Epidermal melanocyte (primary cell): ENCODE measurements at regions not wholly inside any gene's neighbourhood (a gene's known extent, or its start where the extent isn't known, plus 50 kb on each side); places are given as distances from the start of the nearest gene placed in this dataset.

Experiments
- DNase-seq: peaks from one replicate; pipeline ENCODE4 v3.0.0; 2011; ENCODE audit warnings: low spot score; ENCODE audit not compliant: insufficient read length

- no peak for DNase-seq
Measured at GRCh38 chr3:56868706-56869105, 67.0 kb upstream of the ARHGEF3 start.

- no peak for DNase-seq
Measured at GRCh38 chr3:56867671-56868070, 65.9 kb upstream of the ARHGEF3 start.

GRCh38 chr3:56864918-56865524, 63.3 kb upstream of the ARHGEF3 start:
- no peak for DNase-seq

- no peak for DNase-seq
Measured at GRCh38 chr3:56864090-56864489, 62.3 kb upstream of the ARHGEF3 start.

GRCh38 chr3:56862352-56863062, 60.8 kb upstream of the ARHGEF3 start:
- DNase-seq = no peak

GRCh38 chr3:56861511-56861910, 59.8 kb upstream of the ARHGEF3 start:
- no peak for DNase-seq

- no peak for DNase-seq
Measured at GRCh38 chr3:56860939-56861338, 59.2 kb upstream of the ARHGEF3 start.

GRCh38 chr3:56860351-56860750, 58.6 kb upstream of the ARHGEF3 start:
- no peak for DNase-seq

GRCh38 chr3:56858331-56858730, 56.6 kb upstream of the ARHGEF3 start:
- DNase-seq = no peak

- DNase-seq = no peak
Measured at GRCh38 chr3:56857178-56857577, 55.4 kb upstream of the ARHGEF3 start.

GRCh38 chr3:56856752-56857151, 55.0 kb upstream of the ARHGEF3 start:
- DNase-seq = no peak

- no peak for DNase-seq
Measured at GRCh38 chr3:56855856-56856512, 54.2 kb upstream of the ARHGEF3 start.

- no peak for DNase-seq
Measured at GRCh38 chr3:56854856-56855611, 53.3 kb upstream of the ARHGEF3 start.

- no peak for DNase-seq
Measured at GRCh38 chr3:56851966-56852884, 50.5 kb upstream of the ARHGEF3 start.
